G401 (cell line): ENCODE measurements at regions not wholly inside any gene's neighbourhood (a gene's known extent, or its start where the extent isn't known, plus 50 kb on each side); places are given as distances from the start of the nearest gene placed in this dataset.
A peak's percentile ranks its signal among the peaks of the same experiment; 100 is the strongest.
"Not testable (repeated sequence)": the region's sequence is repeated elsewhere in the genome, so short reads cannot be mapped to it uniquely, and the experiment has no call there.

Experiments
- DNase-seq: peaks from one replicate; pipeline ENCODE4 v3.0.0-alpha.2; 2015; ENCODE audit warnings: low spot score
- in situ Hi-C: cut with HindIII; loops from 2 replicates; pipeline ENCODE4 v1.10.0; 2016; ENCODE audit warnings: low sequenced_read_pairs, mixed read lengths

DNA sequence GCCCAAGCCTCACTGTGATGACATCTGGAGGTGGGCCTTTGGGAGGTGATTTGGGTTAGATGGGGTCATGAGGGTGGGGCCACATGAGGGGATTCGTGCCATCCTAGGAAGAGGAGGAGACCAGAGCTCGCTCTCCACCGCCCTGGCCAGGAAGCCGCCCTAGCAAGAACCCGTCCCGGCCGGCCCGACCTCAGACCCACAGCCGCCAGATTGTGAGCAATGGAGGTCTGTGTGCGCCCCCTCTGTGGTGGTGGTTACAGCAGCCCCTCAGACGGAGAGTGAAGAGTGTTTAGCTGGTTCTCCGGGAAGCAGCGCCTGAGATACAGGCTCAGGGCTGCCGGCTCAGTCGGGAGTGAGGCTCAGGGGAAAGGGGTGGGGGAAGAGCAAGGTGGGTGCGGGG is 83.3 kb downstream of the RTP5 start:
- in situ Hi-C loops, result no loop called here
- no peak for DNase-seq

DNA sequence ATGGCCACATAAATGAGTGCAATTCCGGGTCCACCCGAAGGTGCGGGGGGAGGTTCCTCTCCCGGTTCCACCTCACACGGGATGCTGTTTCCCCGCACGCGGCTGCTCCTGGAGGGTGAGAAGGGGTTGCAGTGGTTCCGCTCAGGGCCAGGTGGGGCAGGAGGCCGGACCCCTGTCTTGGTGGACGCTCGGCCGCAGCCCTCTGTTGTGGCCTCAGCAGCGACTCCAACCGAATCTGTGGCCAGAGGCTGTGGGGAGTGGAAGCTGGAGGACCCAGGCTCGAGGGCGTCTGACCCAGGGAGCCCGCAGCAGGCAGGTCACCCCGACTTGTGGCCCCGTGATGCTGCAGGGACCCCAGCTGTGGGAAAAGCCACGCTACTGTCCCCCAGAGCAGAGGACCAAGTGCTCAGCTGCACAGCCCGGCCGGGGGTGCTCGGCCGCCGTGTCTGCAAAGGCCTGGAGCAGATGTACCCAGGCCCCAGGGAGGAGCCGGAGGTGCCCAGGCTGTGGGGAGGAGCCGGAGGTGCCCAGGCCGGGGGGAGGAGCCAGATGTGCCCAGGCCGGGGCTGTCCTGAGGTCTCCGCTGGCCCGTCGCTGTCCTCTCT is 83.9 kb downstream of the RTP5 start:
- in situ Hi-C loops, result no loop called here
- no peak for DNase-seq

DNA sequence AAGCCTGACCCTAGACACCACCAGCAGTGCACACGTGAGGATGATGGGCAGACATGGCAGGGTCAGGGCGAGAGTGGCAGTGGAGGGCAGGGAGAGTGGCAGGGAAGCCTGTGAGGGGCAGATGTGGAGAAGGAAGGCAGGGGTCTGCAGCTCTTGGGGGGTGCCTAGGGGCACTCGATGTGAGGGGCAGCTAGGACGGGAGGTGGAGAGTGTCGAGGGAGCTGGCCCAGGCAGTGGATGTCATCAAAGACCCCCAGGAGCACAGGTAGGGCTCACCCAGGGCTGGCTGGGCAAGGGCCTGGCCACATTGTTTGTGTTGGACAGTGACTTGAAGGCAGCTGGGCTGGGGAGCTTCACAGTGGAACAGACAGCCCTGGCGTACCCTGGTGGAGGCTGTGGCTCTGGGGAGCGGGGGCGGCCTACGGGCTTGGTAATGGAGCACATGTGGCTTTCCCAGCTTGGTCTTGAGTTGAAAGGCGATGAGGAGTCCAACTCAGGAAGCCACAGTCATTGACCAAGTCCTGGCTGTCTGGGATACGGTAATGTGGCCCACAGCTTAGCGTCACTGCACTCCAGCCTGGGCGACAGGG is 87.1 kb downstream of the RTP5 start:
- in situ Hi-C loops, result no loop called here
- DNase-seq, result no peak

DNA sequence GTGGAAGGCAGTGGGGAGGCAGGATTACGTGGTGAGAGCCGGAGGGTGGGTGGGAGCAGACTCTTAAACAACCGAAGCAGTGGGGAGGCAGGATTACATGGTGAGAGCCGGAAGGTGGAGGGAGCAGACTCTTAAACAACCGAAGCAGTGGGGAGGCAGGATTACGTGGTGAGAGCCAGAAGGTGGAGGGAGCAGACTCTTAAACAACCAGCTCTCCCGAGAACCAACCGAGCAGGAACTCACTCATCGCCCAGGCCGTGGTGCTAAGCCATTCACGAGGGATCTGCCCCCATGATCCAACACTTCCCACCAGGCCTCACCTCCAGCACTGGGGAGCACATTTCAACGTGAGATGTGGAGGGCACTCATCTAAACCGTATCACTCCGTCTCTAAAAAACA is 87.7 kb downstream of the RTP5 start:
- in situ Hi-C loops, result no loop called here
- no peak for DNase-seq

DNA sequence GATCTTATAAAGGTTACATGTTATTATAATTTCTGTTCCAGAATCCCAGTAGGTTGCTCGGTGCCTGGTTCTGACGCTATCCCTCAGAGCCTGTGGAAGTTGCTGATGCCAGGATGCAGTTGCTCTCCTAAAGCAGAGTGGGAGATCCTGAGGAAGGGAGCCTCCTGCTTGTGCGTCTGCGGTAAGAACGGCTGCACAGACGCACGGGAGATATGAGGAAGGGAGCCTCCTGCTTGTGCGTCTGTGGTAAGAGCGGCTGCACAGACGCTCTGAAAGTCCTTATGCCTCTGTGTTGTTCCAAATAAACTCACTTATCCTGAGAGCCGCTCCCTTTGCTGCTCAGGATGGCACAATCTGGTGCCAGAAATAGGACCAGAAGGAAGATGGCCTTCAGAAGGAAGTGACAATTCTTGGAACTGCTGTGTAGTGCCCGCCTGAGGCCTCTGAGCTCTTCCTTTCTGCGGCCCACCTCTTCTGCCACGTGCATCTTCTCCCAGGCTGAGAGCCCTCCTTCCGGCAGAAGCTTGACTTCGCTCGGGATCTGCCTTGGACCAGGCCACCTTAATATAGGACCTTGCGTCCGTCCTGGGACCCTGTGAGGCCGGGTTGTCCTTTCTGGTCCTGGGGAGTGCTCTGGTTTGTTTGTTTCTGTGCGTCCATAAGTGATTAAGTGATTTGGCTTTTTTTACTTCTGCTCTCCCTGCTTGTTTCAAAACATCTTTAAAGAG is 89.5 kb downstream of the RTP5 start:
- DNase-seq, result no peak
- in situ Hi-C loops, result no loop called here

DNA sequence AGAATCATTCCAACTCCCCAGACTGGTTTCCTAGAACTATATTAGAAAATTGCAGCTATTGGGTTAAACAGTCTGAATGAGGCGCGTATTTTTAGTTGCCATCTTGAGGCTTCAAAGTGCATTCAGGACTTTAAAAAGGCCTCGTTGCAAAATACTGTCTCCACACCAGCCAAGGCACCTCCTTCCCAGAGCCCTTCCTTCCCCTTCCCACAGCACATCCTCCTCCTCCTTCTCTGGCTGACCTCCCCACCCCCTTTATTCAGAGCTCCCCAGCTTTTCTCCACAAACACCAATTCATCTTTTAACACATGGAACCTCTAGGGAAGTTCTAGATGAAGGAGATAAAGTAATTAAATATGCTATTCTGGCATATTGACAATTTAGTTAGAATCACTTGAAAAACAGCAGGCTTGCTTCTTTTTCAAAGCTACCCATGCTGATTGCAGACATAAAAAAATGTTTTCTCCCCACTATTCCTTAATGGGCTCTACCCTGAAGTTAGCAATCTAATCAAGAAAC is 90.3 kb downstream of the RTP5 start:
- in situ Hi-C loops, result no loop called here
- DNase-seq, result no peak

DNA sequence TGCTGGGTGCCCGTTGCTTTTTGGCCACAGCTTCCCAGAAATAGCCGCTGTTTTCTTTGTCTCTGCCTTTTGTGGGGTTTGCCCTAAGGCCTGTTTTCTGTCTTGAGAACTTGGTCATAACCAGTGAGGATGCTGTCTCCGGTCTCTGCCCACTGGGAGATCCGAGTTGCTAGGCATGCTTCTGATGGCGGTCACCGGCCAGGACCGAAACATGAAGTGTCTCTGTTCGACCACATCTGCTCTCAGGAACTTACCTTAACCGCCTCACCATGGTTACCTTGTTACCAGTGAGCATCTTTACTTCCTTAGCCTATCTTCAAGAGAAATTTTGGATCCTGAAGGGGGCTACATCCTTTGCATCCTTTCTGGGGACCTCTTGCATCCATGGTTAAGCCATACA is 91.9 kb downstream of the RTP5 start:
- in situ Hi-C loops, result no loop called here
- no peak for DNase-seq

DNA sequence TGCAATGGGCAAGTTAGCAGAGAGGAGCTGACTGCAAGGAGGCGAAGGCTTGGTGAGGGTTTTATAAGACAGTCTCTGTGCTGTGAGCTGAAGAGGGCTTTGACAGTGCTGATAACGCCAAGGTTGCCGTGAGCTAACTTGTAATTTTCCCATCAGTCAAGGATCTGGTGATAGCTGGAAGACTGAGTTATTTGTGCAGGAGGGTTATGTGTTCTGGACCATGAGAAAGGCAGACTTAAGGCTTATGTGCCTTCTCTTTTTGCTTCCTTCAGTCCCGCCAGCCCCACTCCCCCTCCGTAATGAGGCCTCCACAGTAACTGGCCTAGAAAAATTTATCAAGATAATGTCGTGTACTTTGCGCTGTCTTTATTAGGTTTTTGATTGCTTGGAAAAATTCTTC is 94.6 kb downstream of the RTP5 start:
- in situ Hi-C loops, result no loop called here
- no peak for DNase-seq

DNA sequence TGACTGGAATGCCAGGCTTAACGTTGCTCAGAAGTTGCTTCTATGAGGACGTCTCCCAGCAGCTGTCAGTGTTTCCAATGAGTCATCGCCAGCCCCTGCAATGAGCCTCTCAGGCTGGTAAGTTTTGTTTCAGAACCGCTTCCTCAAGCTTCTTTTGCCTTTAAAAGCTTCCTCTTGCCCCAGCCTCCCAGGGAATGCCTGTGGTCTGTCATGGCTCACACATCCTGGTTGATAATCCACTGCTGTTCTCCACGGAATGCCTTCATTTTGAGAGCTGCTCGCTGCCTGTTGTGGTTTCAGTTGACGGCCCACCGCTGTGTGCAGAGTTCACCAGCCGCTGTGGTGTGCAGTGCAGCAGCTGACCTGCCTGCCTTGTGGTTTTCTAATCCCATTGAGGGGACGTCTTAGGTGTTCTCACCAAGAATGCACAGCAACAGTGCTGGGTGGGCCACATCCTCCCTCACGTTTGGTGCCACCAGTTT is 96.4 kb downstream of the RTP5 start:
- no peak for DNase-seq

DNA sequence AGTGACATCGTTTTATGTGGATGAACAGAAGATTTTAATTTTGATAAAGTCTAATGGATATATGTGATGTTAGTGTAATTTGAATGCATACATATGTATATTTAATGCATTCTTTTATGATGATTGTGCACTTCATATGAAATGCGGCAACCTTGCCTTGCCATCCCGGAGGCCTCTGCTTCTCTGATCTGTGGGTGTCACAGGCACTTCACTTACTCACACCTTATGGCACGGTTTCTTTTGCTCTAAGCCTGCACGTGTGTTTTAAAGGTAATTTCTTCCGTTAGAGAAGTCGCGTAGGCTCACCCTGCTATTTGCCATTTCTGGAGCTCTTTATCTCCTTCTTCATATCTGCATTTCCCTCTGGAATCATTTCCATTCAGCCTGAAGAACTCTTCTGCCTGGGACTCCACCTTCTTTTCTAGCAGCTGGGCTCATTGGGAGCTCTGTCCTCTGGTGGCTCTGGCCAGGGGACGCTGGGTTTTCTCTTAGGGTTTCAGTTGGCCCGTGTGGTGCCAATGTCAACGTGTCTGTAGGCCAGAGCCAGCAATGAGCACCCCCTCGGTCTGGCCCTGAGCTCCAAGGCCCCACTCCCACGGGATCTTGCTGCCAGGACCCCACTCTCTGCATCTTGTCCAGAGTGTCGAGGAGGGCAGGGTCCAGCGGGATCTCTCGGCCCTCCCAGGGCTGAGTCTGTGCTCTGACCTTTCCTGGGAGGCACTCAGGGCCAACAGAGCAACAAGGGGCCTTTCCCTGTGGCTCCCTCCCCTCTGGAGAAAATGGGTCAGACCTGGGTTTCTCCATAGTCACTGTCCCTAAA is 97.3 kb downstream of the RTP5 start:
- in situ Hi-C loops, result no loop called here
- DNase-seq, result no peak

More for the DNA sequence above, 96.4 kb downstream of the RTP5 start:
- in situ Hi-C loops, result no loop called here

DNA sequence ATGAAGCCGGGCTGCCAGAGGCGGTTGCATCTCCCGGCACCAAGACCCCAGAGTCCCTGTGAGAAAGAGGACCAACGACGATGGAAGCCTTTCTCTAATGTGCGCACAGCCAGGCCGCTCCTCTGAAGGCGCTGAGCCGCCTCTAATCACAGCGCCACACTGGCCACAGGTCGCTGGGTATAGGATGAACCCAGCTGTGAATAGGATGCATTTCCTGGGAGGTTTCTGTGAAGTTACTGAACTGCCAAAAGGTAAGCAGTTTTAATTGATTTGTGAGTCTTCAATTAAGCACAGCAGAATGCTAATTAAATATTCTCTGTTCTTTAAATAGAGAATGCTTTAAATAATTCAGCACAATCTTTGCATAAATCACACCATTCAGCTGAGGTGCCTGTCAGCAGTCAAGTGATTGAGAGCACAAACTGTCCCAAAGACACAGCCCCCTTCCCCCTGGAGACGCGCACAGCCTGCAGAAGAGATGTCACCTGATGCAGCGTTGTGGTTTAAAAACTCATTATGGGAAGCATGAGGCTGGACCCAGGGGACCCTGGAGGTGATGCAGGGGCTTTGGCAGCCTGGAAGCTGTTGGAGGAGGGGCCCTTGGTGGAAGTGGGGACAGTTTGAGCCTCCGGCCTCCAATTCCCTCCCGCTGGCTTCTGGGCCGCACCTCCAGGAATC is 98.1 kb downstream of the RTP5 start:
- in situ Hi-C loops, result no loop called here
- DNase-seq, result no peak

DNA sequence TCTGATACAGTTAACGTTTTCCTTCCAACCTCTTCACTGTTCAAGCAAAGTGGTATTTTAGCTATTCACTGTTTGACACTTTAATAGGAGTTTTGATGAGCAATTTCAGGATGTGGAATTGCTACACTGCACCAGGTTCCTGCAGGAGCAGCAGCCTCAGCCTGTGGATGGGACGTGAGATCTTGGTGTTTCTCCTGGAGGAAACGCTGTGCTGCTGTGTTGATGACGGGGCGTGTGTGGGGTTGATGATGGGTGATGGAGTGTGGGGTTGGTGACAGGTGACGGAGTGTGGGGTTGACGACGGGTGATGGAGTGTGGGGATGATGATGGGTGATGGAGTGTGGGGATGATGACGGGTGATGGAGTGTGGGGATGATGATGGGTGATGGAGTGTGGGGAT is 98.9 kb downstream of the RTP5 start:
- no peak for DNase-seq
- in situ Hi-C loops, result no loop called here

DNA sequence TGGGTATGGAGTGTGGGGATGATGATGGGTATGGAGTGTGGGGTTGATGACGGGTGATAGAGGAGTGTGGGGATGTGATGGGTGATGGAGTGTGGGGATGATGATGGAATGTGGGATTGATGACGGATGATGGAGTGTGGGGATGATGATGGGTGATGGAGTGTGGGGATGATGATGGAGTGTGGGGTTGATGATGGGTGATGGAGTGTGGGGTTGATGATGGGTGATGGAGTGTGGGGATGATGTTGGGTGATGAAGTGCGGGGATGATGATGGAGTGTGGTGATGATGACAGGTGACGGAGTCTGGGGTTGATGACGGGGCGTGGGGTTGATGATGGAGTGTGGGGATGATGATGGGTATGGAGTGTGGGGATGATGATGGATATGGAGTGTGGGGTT is 99.7 kb downstream of the RTP5 start:
- in situ Hi-C loops, DNase-seq: not testable (repeated sequence)

DNA sequence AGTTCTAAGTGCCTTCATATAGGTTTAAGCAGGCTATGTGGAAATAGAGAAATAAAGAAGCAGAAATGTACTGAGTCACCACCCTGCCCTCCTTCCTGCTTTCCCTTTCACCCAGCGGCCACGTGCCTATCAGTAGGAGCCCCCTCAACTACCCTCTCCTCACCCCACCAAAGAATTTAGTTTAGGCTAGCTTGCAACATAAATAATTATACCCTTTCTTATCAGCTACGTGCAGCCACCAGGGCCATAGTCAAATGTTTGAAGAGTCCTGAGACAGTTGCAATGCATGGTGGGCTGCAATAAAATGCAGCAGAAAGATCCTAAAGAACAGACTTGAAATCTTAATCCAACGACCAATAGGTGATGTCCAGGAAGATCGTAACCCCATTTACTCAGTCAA is 101.2 kb downstream of the RTP5 start:
- in situ Hi-C loops, result no loop called here
- DNase-seq, result no peak

DNA sequence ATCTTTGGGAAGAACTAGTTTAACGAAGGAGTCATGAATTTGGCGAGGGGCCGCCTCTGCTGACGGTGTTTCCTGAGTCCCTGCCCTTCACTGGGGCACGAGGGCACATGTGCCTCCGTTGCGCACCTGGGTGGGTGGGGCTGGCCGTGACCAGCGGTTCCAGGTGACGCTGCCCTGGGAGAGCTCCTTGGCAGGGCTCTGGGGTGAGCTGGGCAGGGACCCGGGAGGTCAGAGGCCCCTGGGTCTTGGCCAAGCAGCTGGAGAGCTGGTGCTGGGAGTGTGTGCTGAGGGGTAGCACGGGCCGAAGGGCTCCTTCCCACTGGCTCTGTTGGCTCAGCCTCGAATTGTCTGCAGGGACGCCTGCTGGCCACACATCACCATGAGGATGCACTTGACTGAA is 104.6 kb downstream of the RTP5 start:
- in situ Hi-C loops, result no loop called here
- no peak for DNase-seq

DNA sequence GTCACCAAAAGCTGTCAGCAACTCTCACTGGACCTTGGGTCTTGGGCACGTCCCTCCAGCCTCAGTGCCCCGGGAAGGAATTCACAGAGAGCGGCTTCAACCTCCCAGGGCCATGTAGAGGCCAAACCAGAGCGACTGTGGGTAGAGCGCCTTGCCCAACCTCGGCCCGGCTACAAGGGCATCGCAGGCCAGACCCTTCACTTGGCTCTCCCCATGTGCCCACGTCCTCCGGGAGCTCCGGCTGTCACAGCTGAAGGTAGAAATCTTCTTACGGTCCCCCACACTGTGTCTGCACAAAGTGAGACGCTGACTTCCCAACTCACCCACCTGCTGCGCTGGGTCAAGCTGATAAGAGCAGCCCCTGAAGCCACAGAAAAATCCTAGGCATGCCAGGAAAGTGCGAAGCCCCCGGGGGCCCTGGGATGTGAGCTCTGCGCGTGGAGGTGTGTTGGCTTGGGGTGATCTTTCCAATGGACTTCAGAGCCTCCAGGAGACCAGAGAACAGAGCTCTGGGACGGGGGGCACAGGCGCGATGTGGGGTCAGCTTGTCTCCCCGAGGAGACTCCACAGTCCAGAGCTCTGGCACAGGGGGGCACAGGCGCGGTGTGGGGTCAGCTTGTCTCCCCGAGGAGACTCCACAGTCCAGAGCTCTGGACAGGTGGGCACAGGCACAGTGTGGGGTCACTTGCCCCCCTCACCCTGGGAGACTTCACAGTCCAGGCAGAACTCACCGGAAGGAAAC is 105.5 kb downstream of the RTP5 start:
- in situ Hi-C loops, result no loop called here
- no peak for DNase-seq

DNA sequence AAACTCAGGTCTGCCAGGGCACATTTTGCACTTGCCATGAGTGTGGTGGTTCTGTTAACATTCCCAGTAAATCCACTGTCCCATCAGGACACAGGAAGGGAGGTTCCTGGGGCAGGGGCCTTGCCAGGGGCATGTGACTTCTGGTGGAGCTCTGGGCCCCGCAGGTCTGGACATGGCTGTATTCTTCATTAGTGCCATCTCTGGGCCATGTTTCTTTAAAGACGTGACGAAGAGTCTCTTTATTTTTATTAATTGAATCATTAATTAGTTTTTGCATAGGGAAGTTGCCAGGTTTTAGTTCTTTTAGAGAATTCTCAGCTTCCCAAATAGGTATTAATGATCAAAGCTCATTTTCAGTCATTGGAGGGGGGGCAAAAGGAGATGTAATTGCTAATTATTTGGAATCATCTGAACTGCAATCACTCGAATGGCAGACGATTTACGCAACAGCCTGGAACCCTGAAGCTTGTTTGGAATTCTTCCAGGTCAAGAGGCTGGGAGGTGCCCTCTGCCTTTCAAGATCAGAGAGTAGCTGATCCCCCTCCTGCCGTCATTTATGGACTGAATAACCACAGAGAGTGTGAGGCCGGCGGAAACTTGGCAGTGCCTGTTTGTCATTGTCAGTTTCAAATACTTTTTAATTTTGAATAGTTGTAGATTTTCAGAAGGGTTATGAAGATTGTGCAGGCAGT is 106.2 kb downstream of the RTP5 start:
- peak; percentile 2 for DNase-seq
- in situ Hi-C loops, result no loop called here

DNA sequence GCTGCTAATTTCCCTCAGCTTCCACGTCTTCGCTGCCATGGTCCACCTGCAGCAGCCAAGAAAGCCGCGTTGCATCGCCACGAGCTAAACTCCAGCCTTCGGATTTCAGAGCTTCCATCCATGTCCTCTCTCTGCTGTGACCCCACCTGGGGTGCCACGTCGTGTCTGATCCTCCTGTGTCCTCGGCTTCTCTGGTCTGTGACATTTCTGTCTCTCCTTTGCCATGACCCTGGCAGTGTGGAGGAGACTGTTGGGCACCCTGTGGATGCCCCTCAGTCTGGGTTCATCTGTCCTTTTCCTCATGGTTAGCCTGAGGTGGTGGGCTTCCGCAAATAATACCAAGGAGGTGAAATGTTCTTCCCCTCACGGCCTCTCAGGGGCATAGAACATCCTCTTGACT is 106.8 kb downstream of the RTP5 start:
- in situ Hi-C loops, result no loop called here
- DNase-seq, result no peak
